ENCODE measurements at regions not wholly inside any gene's neighbourhood (a gene's known extent, or its start where the extent isn't known, plus 50 kb on each side); places are given as distances from the start of the nearest gene placed in this dataset.

- TF ChIP-seq, protein P1, sequence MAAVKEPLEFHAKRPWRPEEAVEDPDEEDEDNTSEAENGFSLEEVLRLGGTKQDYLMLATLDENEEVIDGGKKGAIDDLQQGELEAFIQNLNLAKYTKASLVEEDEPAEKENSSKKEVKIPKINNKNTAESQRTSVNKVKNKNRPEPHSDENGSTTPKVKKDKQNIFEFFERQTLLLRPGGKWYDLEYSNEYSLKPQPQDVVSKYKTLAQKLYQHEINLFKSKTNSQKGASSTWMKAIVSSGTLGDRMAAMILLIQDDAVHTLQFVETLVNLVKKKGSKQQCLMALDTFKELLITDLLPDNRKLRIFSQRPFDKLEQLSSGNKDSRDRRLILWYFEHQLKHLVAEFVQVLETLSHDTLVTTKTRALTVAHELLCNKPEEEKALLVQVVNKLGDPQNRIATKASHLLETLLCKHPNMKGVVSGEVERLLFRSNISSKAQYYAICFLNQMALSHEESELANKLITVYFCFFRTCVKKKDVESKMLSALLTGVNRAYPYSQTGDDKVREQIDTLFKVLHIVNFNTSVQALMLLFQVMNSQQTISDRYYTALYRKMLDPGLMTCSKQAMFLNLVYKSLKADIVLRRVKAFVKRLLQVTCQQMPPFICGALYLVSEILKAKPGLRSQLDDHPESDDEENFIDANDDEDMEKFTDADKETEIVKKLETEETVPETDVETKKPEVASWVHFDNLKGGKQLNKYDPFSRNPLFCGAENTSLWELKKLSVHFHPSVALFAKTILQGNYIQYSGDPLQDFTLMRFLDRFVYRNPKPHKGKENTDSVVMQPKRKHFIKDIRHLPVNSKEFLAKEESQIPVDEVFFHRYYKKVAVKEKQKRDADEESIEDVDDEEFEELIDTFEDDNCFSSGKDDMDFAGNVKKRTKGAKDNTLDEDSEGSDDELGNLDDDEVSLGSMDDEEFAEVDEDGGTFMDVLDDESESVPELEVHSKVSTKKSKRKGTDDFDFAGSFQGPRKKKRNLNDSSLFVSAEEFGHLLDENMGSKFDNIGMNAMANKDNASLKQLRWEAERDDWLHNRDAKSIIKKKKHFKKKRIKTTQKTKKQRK (IDR thresholded peaks at IDR 0.05; ENCODE audit: borderline replicate concordance, low read depth, low read length), result no peak
- no peak for TF ChIP-seq JUND (IDR thresholded peaks at IDR 0.05; ENCODE audit: borderline replicate concordance, low read depth, low read length)
- TF ChIP-seq JUND (tag; IDR thresholded peaks at IDR 0.05; ENCODE audit: borderline replicate concordance, low read depth, low read length), result no peak
- TF ChIP-seq, protein P2, sequence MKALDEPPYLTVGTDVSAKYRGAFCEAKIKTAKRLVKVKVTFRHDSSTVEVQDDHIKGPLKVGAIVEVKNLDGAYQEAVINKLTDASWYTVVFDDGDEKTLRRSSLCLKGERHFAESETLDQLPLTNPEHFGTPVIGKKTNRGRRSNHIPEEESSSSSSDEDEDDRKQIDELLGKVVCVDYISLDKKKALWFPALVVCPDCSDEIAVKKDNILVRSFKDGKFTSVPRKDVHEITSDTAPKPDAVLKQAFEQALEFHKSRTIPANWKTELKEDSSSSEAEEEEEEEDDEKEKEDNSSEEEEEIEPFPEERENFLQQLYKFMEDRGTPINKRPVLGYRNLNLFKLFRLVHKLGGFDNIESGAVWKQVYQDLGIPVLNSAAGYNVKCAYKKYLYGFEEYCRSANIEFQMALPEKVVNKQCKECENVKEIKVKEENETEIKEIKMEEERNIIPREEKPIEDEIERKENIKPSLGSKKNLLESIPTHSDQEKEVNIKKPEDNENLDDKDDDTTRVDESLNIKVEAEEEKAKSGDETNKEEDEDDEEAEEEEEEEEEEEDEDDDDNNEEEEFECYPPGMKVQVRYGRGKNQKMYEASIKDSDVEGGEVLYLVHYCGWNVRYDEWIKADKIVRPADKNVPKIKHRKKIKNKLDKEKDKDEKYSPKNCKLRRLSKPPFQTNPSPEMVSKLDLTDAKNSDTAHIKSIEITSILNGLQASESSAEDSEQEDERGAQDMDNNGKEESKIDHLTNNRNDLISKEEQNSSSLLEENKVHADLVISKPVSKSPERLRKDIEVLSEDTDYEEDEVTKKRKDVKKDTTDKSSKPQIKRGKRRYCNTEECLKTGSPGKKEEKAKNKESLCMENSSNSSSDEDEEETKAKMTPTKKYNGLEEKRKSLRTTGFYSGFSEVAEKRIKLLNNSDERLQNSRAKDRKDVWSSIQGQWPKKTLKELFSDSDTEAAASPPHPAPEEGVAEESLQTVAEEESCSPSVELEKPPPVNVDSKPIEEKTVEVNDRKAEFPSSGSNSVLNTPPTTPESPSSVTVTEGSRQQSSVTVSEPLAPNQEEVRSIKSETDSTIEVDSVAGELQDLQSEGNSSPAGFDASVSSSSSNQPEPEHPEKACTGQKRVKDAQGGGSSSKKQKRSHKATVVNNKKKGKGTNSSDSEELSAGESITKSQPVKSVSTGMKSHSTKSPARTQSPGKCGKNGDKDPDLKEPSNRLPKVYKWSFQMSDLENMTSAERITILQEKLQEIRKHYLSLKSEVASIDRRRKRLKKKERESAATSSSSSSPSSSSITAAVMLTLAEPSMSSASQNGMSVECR (CRISPR knock-in tag; IDR thresholded peaks at IDR 0.05), result no peak
- TF ChIP-seq, protein P3, sequence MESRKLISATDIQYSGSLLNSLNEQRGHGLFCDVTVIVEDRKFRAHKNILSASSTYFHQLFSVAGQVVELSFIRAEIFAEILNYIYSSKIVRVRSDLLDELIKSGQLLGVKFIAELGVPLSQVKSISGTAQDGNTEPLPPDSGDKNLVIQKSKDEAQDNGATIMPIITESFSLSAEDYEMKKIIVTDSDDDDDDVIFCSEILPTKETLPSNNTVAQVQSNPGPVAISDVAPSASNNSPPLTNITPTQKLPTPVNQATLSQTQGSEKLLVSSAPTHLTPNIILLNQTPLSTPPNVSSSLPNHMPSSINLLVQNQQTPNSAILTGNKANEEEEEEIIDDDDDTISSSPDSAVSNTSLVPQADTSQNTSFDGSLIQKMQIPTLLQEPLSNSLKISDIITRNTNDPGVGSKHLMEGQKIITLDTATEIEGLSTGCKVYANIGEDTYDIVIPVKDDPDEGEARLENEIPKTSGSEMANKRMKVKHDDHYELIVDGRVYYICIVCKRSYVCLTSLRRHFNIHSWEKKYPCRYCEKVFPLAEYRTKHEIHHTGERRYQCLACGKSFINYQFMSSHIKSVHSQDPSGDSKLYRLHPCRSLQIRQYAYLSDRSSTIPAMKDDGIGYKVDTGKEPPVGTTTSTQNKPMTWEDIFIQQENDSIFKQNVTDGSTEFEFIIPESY (CRISPR knock-in tag; IDR thresholded peaks at IDR 0.05), result no peak
- TF ChIP-seq CBX3 (IDR thresholded peaks at IDR 0.05; ENCODE audit: borderline replicate concordance in 1 of 2, low read length in 2 of 2), result no peak
These were observed 801.0 kb upstream of the CITED2 start (continued) for GRCh38 chr6:140175486-140175885.

Data from K562 (cell line).